DND-41 (cell line): ENCODE measurements at regions not wholly inside any gene's neighbourhood (a gene's known extent, or its start where the extent isn't known, plus 50 kb on each side); places are given as distances from the start of the nearest gene placed in this dataset.
A peak's percentile ranks its signal among the peaks of the same experiment; 100 is the strongest.

ENCODE experiments used
- ATAC-seq: fragments of 200-7000 bp; cut with Tn5 transposase; 3 replicates; pipeline ENCODE4 v1.9.1; 2021; ENCODE audit warnings: low read depth; ENCODE audit not compliant: insufficient read depth
- DNase-seq: peaks from one replicate; pipeline ENCODE4 v3.0.0-alpha.2; 2020
- H2AFZ ChIP-seq: 2 replicates; pipeline ENCODE4 v1.6.0; 2012; ENCODE audit warnings: low read depth, low read length
- H3K27ac ChIP-seq: 2 replicates; pipeline ENCODE4 v1.5.1; 2012; ENCODE audit warnings: low read length, inconsistent platforms
- H3K27me3 ChIP-seq: fragments of 200-600 bp; sonication (generic); 2 replicates; pipeline ENCODE4 v1.6.0; 2012; ENCODE audit warnings: low read length, mild to moderate bottlenecking, inconsistent platforms; ENCODE audit not compliant: insufficient read depth, poor library complexity
- H3K36me3 ChIP-seq: 2 replicates; pipeline ENCODE4 v1.5.1; 2012; ENCODE audit warnings: low read length, inconsistent platforms; ENCODE audit not compliant: insufficient read depth
- H3K4me1 ChIP-seq: 2 replicates; pipeline ENCODE4 v1.5.1; 2012; ENCODE audit warnings: mild to moderate bottlenecking, low read length; ENCODE audit not compliant: insufficient read depth
- H3K4me2 ChIP-seq: 2 replicates; pipeline ENCODE4 v1.6.0; 2012; ENCODE audit warnings: mild to moderate bottlenecking, moderate library complexity, low read length, inconsistent platforms; ENCODE audit not compliant: insufficient read depth
- H3K4me3 ChIP-seq, 2 experiments: fragments of 200-600 bp in 1 of 2; shearing (Covaris generic) in 1 of 2; 2 replicates each; pipeline ENCODE4 v1.5.1; 2012 to 2016; ENCODE audit warnings: inconsistent platforms in 2 of 2, low read length in 2 of 2, mild to moderate bottlenecking in 2 of 2, low read depth in 1 of 2, moderate library complexity in 1 of 2
- H3K79me2 ChIP-seq: 2 replicates; pipeline ENCODE4 v1.6.0; 2012; ENCODE audit warnings: low read length, inconsistent platforms; ENCODE audit not compliant: insufficient read depth
- H3K9ac ChIP-seq: 2 replicates; pipeline ENCODE4 v1.6.0; 2012; ENCODE audit warnings: low read depth, mild to moderate bottlenecking, inconsistent platforms, low read length, moderate library complexity
- H3K9me3 ChIP-seq: 2 replicates; pipeline ENCODE4 v1.5.1; 2012; ENCODE audit warnings: low read length, moderate library complexity, mild to moderate bottlenecking, inconsistent platforms; ENCODE audit not compliant: insufficient read depth, severe bottlenecking
- H4K20me1 ChIP-seq: 2 replicates; pipeline ENCODE4 v1.6.0; 2012; ENCODE audit warnings: low read length; ENCODE audit not compliant: insufficient read depth
- EZH2 ChIP-seq: IDR thresholded peaks from 3 replicates; pipeline ENCODE4 v1.6.1; 2012; ENCODE audit warnings: borderline replicate concordance, low read depth, mild to moderate bottlenecking, moderate library complexity, low read length, inconsistent platforms; ENCODE audit not compliant: severe bottlenecking
- TF ChIP-seq, protein P1 (sequence below): IDR thresholded peaks from 2 replicates; pipeline ENCODE4 v1.5.1; 2012; ENCODE audit warnings: borderline replicate concordance, low read length, moderate library complexity, mild to moderate bottlenecking; ENCODE audit not compliant: poor library complexity, severe bottlenecking; ENCODE audit errors: extremely low read depth

GRCh38 chr16:72404299-72404698, 232.3 kb upstream of the PMFBP1 start:
- Histone ChIP-seq H3K4me1 (no peaks in the 10 kb centered on the region), H3K79me2 (no peaks in the 10 kb centered on the region), H3K4me2 (no peak overlapping the region), H3K27me3 (no peaks in the 10 kb centered on the region), H3K4me3 (no peak overlapping the region), H3K27ac (no peak overlapping the region), H3K9ac (no peak overlapping the region), H4K20me1 (no peaks in the 10 kb centered on the region), H3K9me3 (no peaks in the 10 kb centered on the region), H3K36me3 (no peaks in the 10 kb centered on the region), H2AFZ (no peak overlapping the region)
- no peak for ATAC-seq
- DNase-seq: no peak
- TF ChIP-seq, protein P1, sequence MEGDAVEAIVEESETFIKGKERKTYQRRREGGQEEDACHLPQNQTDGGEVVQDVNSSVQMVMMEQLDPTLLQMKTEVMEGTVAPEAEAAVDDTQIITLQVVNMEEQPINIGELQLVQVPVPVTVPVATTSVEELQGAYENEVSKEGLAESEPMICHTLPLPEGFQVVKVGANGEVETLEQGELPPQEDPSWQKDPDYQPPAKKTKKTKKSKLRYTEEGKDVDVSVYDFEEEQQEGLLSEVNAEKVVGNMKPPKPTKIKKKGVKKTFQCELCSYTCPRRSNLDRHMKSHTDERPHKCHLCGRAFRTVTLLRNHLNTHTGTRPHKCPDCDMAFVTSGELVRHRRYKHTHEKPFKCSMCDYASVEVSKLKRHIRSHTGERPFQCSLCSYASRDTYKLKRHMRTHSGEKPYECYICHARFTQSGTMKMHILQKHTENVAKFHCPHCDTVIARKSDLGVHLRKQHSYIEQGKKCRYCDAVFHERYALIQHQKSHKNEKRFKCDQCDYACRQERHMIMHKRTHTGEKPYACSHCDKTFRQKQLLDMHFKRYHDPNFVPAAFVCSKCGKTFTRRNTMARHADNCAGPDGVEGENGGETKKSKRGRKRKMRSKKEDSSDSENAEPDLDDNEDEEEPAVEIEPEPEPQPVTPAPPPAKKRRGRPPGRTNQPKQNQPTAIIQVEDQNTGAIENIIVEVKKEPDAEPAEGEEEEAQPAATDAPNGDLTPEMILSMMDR: no peak
- TF ChIP-seq EZH2: no peak

- Histone ChIP-seq H3K27ac (no peak overlapping the region), H3K9ac (no peak overlapping the region), H2AFZ (no peak overlapping the region), H3K4me1 (no peaks in the 10 kb centered on the region), H3K9me3 (no peaks in the 10 kb centered on the region), H3K4me3 (no peak overlapping the region), H3K27me3 (no peaks in the 10 kb centered on the region), H4K20me1 (no peaks in the 10 kb centered on the region), H3K4me2 (no peak overlapping the region), H3K79me2 (no peaks in the 10 kb centered on the region), H3K36me3 (no peaks in the 10 kb centered on the region)
- no peak for ATAC-seq
- no peak for DNase-seq
- TF ChIP-seq, protein P1: no peak
- TF ChIP-seq EZH2: no peak
These were observed 229.1 kb upstream of the PMFBP1 start for GRCh38 chr16:72401084-72401361.

DNA sequence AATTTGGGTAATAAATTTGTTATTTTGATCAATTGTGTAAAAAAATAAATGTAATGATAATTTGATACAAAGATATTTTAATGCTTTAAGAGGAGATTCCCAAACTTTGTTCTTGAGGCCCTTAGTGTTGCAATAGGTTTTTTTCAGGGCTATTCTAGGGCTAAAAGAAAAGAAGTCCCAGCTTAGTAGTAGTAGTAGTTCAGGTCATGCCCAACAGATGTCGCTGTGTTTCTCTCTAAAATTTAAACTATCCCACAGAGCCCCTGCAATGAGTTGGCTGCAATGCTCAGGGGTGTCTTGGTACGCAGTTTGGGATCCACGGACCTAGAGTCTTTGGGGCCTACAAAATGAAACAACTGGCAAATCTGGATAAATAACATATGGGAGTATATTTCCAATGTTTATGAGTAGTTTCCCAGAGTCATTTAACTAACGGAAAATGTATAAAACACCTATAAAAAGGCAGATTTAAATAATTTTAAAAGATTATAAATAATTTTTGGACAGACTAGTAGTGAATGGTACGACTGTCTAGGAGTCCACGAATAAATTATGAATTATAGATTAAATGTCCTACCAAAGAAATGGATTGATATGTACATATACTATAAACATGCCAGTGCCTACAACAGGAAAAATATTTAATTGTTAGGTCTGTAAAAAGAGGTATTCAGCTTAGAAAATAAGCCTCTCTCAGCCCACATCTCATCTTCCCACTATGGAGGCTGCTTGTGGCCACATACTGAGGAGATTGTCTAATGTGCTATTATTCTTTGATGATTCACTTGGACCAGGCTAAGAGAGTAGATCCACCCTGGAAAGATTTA, 228.5 kb upstream of the PMFBP1 start:
- ATAC-seq: peak; percentile 81

More for the DNA sequence above, 228.5 kb upstream of the PMFBP1 start:
- Histone ChIP-seq H4K20me1 (no peaks in the 10 kb centered on the region), H3K36me3 (no peaks in the 10 kb centered on the region), H3K9me3 (no peaks in the 10 kb centered on the region), H3K27me3 (no peaks in the 10 kb centered on the region), H3K9ac (no peak overlapping the region), H2AFZ (no peak overlapping the region), H3K27ac (no peak overlapping the region), H3K79me2 (no peaks in the 10 kb centered on the region), H3K4me3 (no peak overlapping the region), H3K4me2 (no peak overlapping the region), H3K4me1 (no peaks in the 10 kb centered on the region)
- peak; percentile 54 for DNase-seq
- TF ChIP-seq EZH2: no peak
- TF ChIP-seq, protein P1: peak; percentile 78
